Large intestine (tissue), 3 donors: ENCODE measurements at regions not wholly inside any gene's neighbourhood (a gene's known extent, or its start where the extent isn't known, plus 50 kb on each side); places are given as distances from the start of the nearest gene placed in this dataset.
A peak's percentile ranks its signal among the peaks of the same experiment; 100 is the strongest.
"Not testable (repeated sequence)": the region's sequence is repeated elsewhere in the genome, so short reads cannot be mapped to it uniquely, and the experiment has no call there.

Experiments
- DNase-seq, 2 donors: peaks; one replicate each; pipeline versions ENCODE4 v3.0.0 to v3.0.0-alpha.2; 2013
- H3K27ac ChIP-seq: one replicate; pipeline ENCODE4 v1.5.1; 2013; ENCODE audit warnings: low read length
- H3K27me3 ChIP-seq: 2 replicates; pipeline ENCODE4 v1.6.1; 2013; ENCODE audit warnings: low read length; ENCODE audit not compliant: control insufficient read depth, insufficient read depth
- H3K36me3 ChIP-seq: 2 replicates; pipeline ENCODE4 v1.6.1; 2013; ENCODE audit warnings: low read length; ENCODE audit not compliant: control insufficient read depth, insufficient read depth
- H3K4me1 ChIP-seq: one replicate; pipeline ENCODE4 v1.6.1; 2013; ENCODE audit warnings: low read length; ENCODE audit not compliant: control insufficient read depth, insufficient read depth
- H3K4me3 ChIP-seq: one replicate; pipeline ENCODE4 v1.5.1; 2013; ENCODE audit warnings: low read length
- H3K9me3 ChIP-seq: one replicate; pipeline ENCODE4 v1.6.1; 2013; ENCODE audit warnings: mild to moderate bottlenecking, low read depth, low read length, moderate library complexity; ENCODE audit not compliant: control insufficient read depth
- WGBS: methylation state at CpG from one replicate; pipeline ENCODE4 v1.1.5; 2013; ENCODE audit warnings: low lambda C conversion rate; ENCODE audit not compliant: insufficient coverage; 5-methylcytosine and 5-hydroxymethylcytosine counted together

GRCh38 chrY:3491423-3491822 is 87.4 kb upstream of the TGIF2LY start:
- H3K9me3 ChIP-seq, H3K4me3 ChIP-seq, H3K27me3 ChIP-seq, H3K4me1 ChIP-seq, H3K27ac ChIP-seq, H3K36me3 ChIP-seq, DNase-seq: not testable (repeated sequence)
- no CpG with 5 or more reads among the region's 1 CpG for WGBS

GRCh38 chrY:3494539-3494938 is 84.3 kb upstream of the TGIF2LY start:
- H3K4me1 ChIP-seq, H3K4me3 ChIP-seq, H3K27me3 ChIP-seq, H3K27ac ChIP-seq, H3K36me3 ChIP-seq, H3K9me3 ChIP-seq, DNase-seq: not testable (repeated sequence)
- WGBS = 100% methylated on average over 1 of the region's 3 CpGs

GRCh38 chrY:3527040-3527439 is 51.8 kb upstream of the TGIF2LY start:
- not testable (repeated sequence) for H3K4me1 ChIP-seq, H3K27me3 ChIP-seq, H3K27ac ChIP-seq, H3K9me3 ChIP-seq, H3K4me3 ChIP-seq, H3K36me3 ChIP-seq
- peak in 1 of 2 donors; percentile 1 for DNase-seq
- WGBS = no CpG with 5 or more reads among the region's 5 CpGs
